ENCODE measurements at regions not wholly inside any gene's neighbourhood (a gene's known extent, or its start where the extent isn't known, plus 50 kb on each side); places are given as distances from the start of the nearest gene placed in this dataset.
A peak's percentile ranks its signal among the peaks of the same experiment; 100 is the strongest.

- no peak for ATAC-seq
- ChIA-PET POLR2A (no interaction called here), CTCF (no interaction called here)
- no peak overlapping the region for H3K27ac ChIP-seq
- no peak overlapping the region for H3K4me2 ChIP-seq
- no peak for DNase-seq (ENCODE audit: low read depth in 1 of 2, low spot score in 1 of 2)
- H3K4me3 ChIP-seq, result no peak overlapping the region
- 24% methylated on average over 7 of the region's 8 CpGs for WGBS (ENCODE audit: missing lambda C conversion rate)
- no peak for FAIRE-seq
- no peaks in the 10 kb centered on the region for H3K4me1 ChIP-seq
- TF ChIP-seq CBX2 (IDR thresholded peaks at IDR 0.05; ENCODE audit: borderline replicate concordance, low read depth) (no peak), RNF2 (IDR thresholded peaks at IDR 0.05; ENCODE audit: borderline replicate concordance, low read depth) (no peak), PHF8 (IDR thresholded peaks at IDR 0.05; ENCODE audit: borderline replicate concordance, low read depth) (no peak), HDAC2 (IDR thresholded peaks at IDR 0.05) (no peak), JUNB (IDR thresholded peaks at IDR 0.05) (no peak), NR3C1 (IDR thresholded peaks at IDR 0.05) (no peak), E2F6 (IDR thresholded peaks at IDR 0.05; ENCODE audit: borderline replicate concordance, low read depth) (no peak), CHD4 (IDR thresholded peaks at IDR 0.05; ENCODE audit: borderline replicate concordance) (no peak), HOXB5 (CRISPR knock-in tag; IDR thresholded peaks at IDR 0.05) (no peak), FOSB (CRISPR knock-in tag; IDR thresholded peaks at IDR 0.05) (no peak), RFX5 (IDR thresholded peaks at IDR 0.05) (no peak), NFE2L2 (conservative IDR thresholded peaks at IDR 0.05; ENCODE audit: low read length) (no peak), HOXA7 (CRISPR knock-in tag; IDR thresholded peaks at IDR 0.05) (no peak), NPAS2 (CRISPR knock-in tag; IDR thresholded peaks at IDR 0.05; ENCODE audit: borderline replicate concordance) (no peak), FOSL2 (IDR thresholded peaks at IDR 0.05) (no peak), FOSL2 (CRISPR knock-in tag; IDR thresholded peaks at IDR 0.05) (no peak), PBX3 (IDR thresholded peaks at IDR 0.05) (no peak), HEYL (CRISPR knock-in tag; IDR thresholded peaks at IDR 0.05) (no peak), ESRRA (IDR thresholded peaks at IDR 0.05; ENCODE audit: borderline replicate concordance, low read length) (no peak), CHD2 (IDR thresholded peaks at IDR 0.05; ENCODE audit: low read length, partially characterized antibody) (no peak)
- peaks cover 19% of the 10 kb centered on the region for H3K9me3 ChIP-seq
These were observed 62.7 kb upstream of the C14orf180 start for GRCh38 chr14:104516906-104517305.

- ATAC-seq (no peak), DNase-seq (ENCODE audit: low read depth in 1 of 2, low spot score in 1 of 2) (peak in 1 of 2 experiments; percentile 18), FAIRE-seq (no peak)
- Histone ChIP-seq H3K4me2 (no peak overlapping the region), H3K9me3 (peaks cover 19% of the 10 kb centered on the region), H3K4me3 (no peak overlapping the region), H3K27ac (no peak overlapping the region), H3K4me1 (no peaks in the 10 kb centered on the region)
- TF ChIP-seq BHLHE40 (IDR thresholded peaks at IDR 0.05; ENCODE audit: low read depth, low read length) (no peak), CBX8 (IDR thresholded peaks at IDR 0.05) (no peak), RFX5 (IDR thresholded peaks at IDR 0.05) (no peak), HEYL (CRISPR knock-in tag; IDR thresholded peaks at IDR 0.05) (no peak), RNF2 (IDR thresholded peaks at IDR 0.05; ENCODE audit: borderline replicate concordance, low read depth) (no peak), HOXB13 (CRISPR knock-in tag; IDR thresholded peaks at IDR 0.05; ENCODE audit: low read depth) (no peak), CBX2 (IDR thresholded peaks at IDR 0.05; ENCODE audit: borderline replicate concordance, low read depth) (no peak)
- ChIA-PET CTCF (no interaction called here), POLR2A (no interaction called here)
- WGBS (ENCODE audit: missing lambda C conversion rate), result 54% methylated on average over 8 of the region's 8 CpGs
These were observed 62.1 kb upstream of the C14orf180 start for GRCh38 chr14:104517426-104517825.

- 54% methylated on average over 12 of the region's 14 CpGs for WGBS (ENCODE audit: missing lambda C conversion rate)
- no peak overlapping the region for H3K4me2 ChIP-seq
- ATAC-seq (no peak), FAIRE-seq (no peak), DNase-seq (ENCODE audit: low read depth in 1 of 2, low spot score in 1 of 2) (no peak)
- POLR2A ChIA-PET, result no interaction called here
- H3K4me3 ChIP-seq, result no peak overlapping the region
- CTCF ChIA-PET, result interaction anchor here (0.6 kb wide), 1 partner anchor 44 kb away, joined by 3 read pairs; no protein-coding TSS in a partner anchor
- H3K27ac ChIP-seq, result no peak overlapping the region
- peaks cover 19% of the 10 kb centered on the region for H3K9me3 ChIP-seq
- no peaks in the 10 kb centered on the region for H3K4me1 ChIP-seq
- TF ChIP-seq HDAC2 (IDR thresholded peaks at IDR 0.05), result no peak
- no peak for TF ChIP-seq CHD2 (IDR thresholded peaks at IDR 0.05; ENCODE audit: low read length, partially characterized antibody)
- TF ChIP-seq ZNF302 (CRISPR knock-in tag; IDR thresholded peaks at IDR 0.05), result no peak
- TF ChIP-seq CHD4 (IDR thresholded peaks at IDR 0.05; ENCODE audit: borderline replicate concordance), result no peak
- TF ChIP-seq HES2 (IDR thresholded peaks at IDR 0.05), result no peak
- no peak for TF ChIP-seq GATA3 (IDR thresholded peaks at IDR 0.05; ENCODE audit: borderline replicate concordance)
- TF ChIP-seq BCL3 (IDR thresholded peaks at IDR 0.05), result no peak
- no peak for TF ChIP-seq CBX2 (IDR thresholded peaks at IDR 0.05; ENCODE audit: borderline replicate concordance, low read depth)
- TF ChIP-seq ZC3H11A (IDR thresholded peaks at IDR 0.05), result no peak
- TF ChIP-seq USF2 (IDR thresholded peaks at IDR 0.05), result no peak
- TF ChIP-seq RAD21 (conservative IDR thresholded peaks at IDR 0.05 in 1 of 2, IDR thresholded peaks at IDR 0.05 in 1 of 2), result no peak
- no peak for TF ChIP-seq MAFK (IDR thresholded peaks at IDR 0.05; ENCODE audit: partially characterized antibody)
- TF ChIP-seq ESRRA (IDR thresholded peaks at IDR 0.05; ENCODE audit: borderline replicate concordance, low read length), result no peak
- TF ChIP-seq ATOH8 (CRISPR knock-in tag; IDR thresholded peaks at IDR 0.05; ENCODE audit: low read depth), result no peak
- no peak for TF ChIP-seq EP300 (IDR thresholded peaks at IDR 0.05)
These were observed 61.7 kb upstream of the C14orf180 start for GRCh38 chr14:104517867-104518266.

Data from A549 (cell line).